ENCODE measurements at regions not wholly inside any gene's neighbourhood (a gene's known extent, or its start where the extent isn't known, plus 50 kb on each side); places are given as distances from the start of the nearest gene placed in this dataset.

- no peak for TF ChIP-seq POLR2AphosphoS5 (IDR thresholded peaks at IDR 0.05; ENCODE audit: low read depth, low read length)
- no peak for TF ChIP-seq POLR2A (IDR thresholded peaks at IDR 0.05; ENCODE audit: low read depth, low read length)
- no peak for TF ChIP-seq TAF1 (IDR thresholded peaks at IDR 0.05; ENCODE audit: low read depth, low read length)
Measured at GRCh38 chr3:16067837-16068471, 106.5 kb upstream of the GALNT15 start.

All from GM12891 (cell line).